ENCODE measurements at regions not wholly inside any gene's neighbourhood (a gene's known extent, or its start where the extent isn't known, plus 50 kb on each side); places are given as distances from the start of the nearest gene placed in this dataset.

- no peak overlapping the region for H3K4me3 ChIP-seq (ENCODE audit: low read length)
- Mint-ChIP-seq H3K9me3 (no peaks in the 10 kb centered on the region), H3K4me1 (ENCODE audit: low read depth) (no peaks in the 10 kb centered on the region), H3K27me3 (peaks cover 9% of the 10 kb centered on the region), H3K36me3 (ENCODE audit: low read depth) (no peaks in the 10 kb centered on the region), H3K4me3 (no peak overlapping the region), H3K27ac (no peak overlapping the region)
- DNase-seq (no peak), ATAC-seq (ENCODE audit: poor library complexity) (no peak)
- no peaks in the 10 kb centered on the region for H3K4me1 ChIP-seq (ENCODE audit: insufficient read depth, low read length)
- no peak for TF ChIP-seq CTCF (IDR thresholded peaks at IDR 0.05)
- no peaks in the 10 kb centered on the region for H3K9me3 ChIP-seq (ENCODE audit: control insufficient read depth in 1 of 2, insufficient read depth in 1 of 2, low read length in 2 of 2)
- intact Hi-C loops (cut with DNase I, micrococcal nuclease) = no loop called here
- no peak overlapping the region for H3K27ac ChIP-seq (ENCODE audit: low read depth in 1 of 2, low read length in 2 of 2)
- no peaks in the 10 kb centered on the region for H3K36me3 ChIP-seq (ENCODE audit: insufficient read depth, low read length)
- POLR2A ChIA-PET = no interaction called here
- CTCF ChIA-PET = no interaction called here
- H3K27me3 ChIP-seq (ENCODE audit: control insufficient read depth in 1 of 2, insufficient read depth in 2 of 2, low read length in 2 of 2) = no peaks in the 10 kb centered on the region
Measured at GRCh38 chr4:114365591-114365990, 233.0 kb upstream of the UGT8 start.

- POLR2A ChIA-PET = no interaction called here
Measured at GRCh38 chr4:114366368-114366767, 232.2 kb upstream of the UGT8 start.

GRCh38 chr4:114368751-114369150 is 229.9 kb upstream of the UGT8 start:
- ChIA-PET POLR2A (interaction anchor here (1.1 kb wide), 1 partner anchor 111 kb away, joined by 4 read pairs; no protein-coding TSS in a partner anchor), CTCF (interaction anchor here (1.1 kb wide), 1 partner anchor 12 kb away, joined by 3 read pairs; no protein-coding TSS in a partner anchor)
- intact Hi-C loops (cut with DNase I, micrococcal nuclease) = no loop called here
- Mint-ChIP-seq H3K27me3 (peaks cover 20% of the 10 kb centered on the region), H3K4me3 (no peak overlapping the region), H3K4me1 (ENCODE audit: low read depth) (no peaks in the 10 kb centered on the region), H3K27ac (no peak overlapping the region), H3K36me3 (ENCODE audit: low read depth) (no peaks in the 10 kb centered on the region), H3K9me3 (no peaks in the 10 kb centered on the region)
- no peak for TF ChIP-seq CTCF (IDR thresholded peaks at IDR 0.05)
- no peaks in the 10 kb centered on the region for H3K4me1 ChIP-seq (ENCODE audit: insufficient read depth, low read length)
- no peak overlapping the region for H3K4me3 ChIP-seq (ENCODE audit: low read length)
- no peaks in the 10 kb centered on the region for H3K27me3 ChIP-seq (ENCODE audit: control insufficient read depth in 1 of 2, insufficient read depth in 2 of 2, low read length in 2 of 2)
- H3K9me3 ChIP-seq (ENCODE audit: control insufficient read depth in 1 of 2, insufficient read depth in 1 of 2, low read length in 2 of 2) = no peaks in the 10 kb centered on the region
- no peaks in the 10 kb centered on the region for H3K36me3 ChIP-seq (ENCODE audit: insufficient read depth, low read length)
- DNase-seq (no peak), ATAC-seq (ENCODE audit: poor library complexity) (no peak)
- no peak overlapping the region for H3K27ac ChIP-seq (ENCODE audit: low read depth in 1 of 2, low read length in 2 of 2)

More at GRCh38 chr4:114366368-114366767, 232.2 kb upstream of the UGT8 start:
- TF ChIP-seq CTCF (IDR thresholded peaks at IDR 0.05) = no peak
- H3K4me1 ChIP-seq (ENCODE audit: insufficient read depth, low read length) = no peaks in the 10 kb centered on the region
- no peak for DNase-seq
- Mint-ChIP-seq H3K36me3 (ENCODE audit: low read depth) (no peaks in the 10 kb centered on the region), H3K27me3 (peaks cover 9% of the 10 kb centered on the region), H3K9me3 (no peaks in the 10 kb centered on the region), H3K27ac (no peak overlapping the region), H3K4me3 (no peak overlapping the region), H3K4me1 (ENCODE audit: low read depth) (no peaks in the 10 kb centered on the region)
- no peaks in the 10 kb centered on the region for H3K9me3 ChIP-seq (ENCODE audit: control insufficient read depth in 1 of 2, insufficient read depth in 1 of 2, low read length in 2 of 2)
- no peak overlapping the region for H3K4me3 ChIP-seq (ENCODE audit: low read length)
- no peaks in the 10 kb centered on the region for H3K27me3 ChIP-seq (ENCODE audit: control insufficient read depth in 1 of 2, insufficient read depth in 2 of 2, low read length in 2 of 2)
- CTCF ChIA-PET = no interaction called here
- intact Hi-C loops (cut with DNase I, micrococcal nuclease) = no loop called here
- ATAC-seq (ENCODE audit: poor library complexity) = no peak
- no peak overlapping the region for H3K27ac ChIP-seq (ENCODE audit: low read depth in 1 of 2, low read length in 2 of 2)
- no peaks in the 10 kb centered on the region for H3K36me3 ChIP-seq (ENCODE audit: insufficient read depth, low read length)
